ENCODE measurements at regions not wholly inside any gene's neighbourhood (a gene's known extent, or its start where the extent isn't known, plus 50 kb on each side); places are given as distances from the start of the nearest gene placed in this dataset.

DNA sequence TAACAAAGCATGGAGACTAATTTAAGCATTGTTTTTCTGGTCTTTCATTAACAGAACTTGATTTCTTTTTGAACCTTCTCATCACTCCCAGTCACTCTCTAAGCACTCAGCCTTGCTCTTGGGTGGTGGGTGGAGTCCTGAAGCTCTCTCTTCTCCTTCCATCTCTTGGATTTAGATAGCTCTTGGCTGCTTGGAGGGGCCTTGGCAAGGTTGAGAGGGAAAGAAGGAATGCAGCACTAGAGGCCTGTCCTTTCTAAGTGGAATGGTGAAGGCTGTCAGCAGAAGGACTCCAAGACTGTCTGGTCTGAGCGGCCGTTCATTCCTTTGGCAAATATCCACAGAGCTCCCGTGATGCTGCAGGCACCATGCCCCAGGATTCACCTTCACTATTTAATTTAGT lies 168.6 kb upstream of the E2F8 start:
- TF ChIP-seq, protein P1, sequence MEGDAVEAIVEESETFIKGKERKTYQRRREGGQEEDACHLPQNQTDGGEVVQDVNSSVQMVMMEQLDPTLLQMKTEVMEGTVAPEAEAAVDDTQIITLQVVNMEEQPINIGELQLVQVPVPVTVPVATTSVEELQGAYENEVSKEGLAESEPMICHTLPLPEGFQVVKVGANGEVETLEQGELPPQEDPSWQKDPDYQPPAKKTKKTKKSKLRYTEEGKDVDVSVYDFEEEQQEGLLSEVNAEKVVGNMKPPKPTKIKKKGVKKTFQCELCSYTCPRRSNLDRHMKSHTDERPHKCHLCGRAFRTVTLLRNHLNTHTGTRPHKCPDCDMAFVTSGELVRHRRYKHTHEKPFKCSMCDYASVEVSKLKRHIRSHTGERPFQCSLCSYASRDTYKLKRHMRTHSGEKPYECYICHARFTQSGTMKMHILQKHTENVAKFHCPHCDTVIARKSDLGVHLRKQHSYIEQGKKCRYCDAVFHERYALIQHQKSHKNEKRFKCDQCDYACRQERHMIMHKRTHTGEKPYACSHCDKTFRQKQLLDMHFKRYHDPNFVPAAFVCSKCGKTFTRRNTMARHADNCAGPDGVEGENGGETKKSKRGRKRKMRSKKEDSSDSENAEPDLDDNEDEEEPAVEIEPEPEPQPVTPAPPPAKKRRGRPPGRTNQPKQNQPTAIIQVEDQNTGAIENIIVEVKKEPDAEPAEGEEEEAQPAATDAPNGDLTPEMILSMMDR (IDR thresholded peaks at IDR 0.05; ENCODE audit: low read depth, low read length, poor library complexity, severe bottlenecking), result no peak
- TF ChIP-seq EZH2phosphoT487 (IDR thresholded peaks at IDR 0.05; ENCODE audit: borderline replicate concordance, low read length), result no peak
